H9 (cell line): ENCODE measurements at regions not wholly inside any gene's neighbourhood (a gene's known extent, or its start where the extent isn't known, plus 50 kb on each side); places are given as distances from the start of the nearest gene placed in this dataset.
A peak's percentile ranks its signal among the peaks of the same experiment; 100 is the strongest.

Experiments used
- DNase-seq: peaks from one replicate; pipeline ENCODE4 v3.0.0-alpha.2; 2017
- H2AFZ ChIP-seq: one replicate; pipeline ENCODE4 v1.6.1; 2013; ENCODE audit warnings: mild to moderate bottlenecking, low read length, control low read depth, moderate library complexity
- H2AK5ac ChIP-seq: 2 replicates; pipeline ENCODE4 v1.6.1; 2013; ENCODE audit warnings: low read length, control low read depth, mixed read lengths; ENCODE audit not compliant: insufficient read length
- H2BK120ac ChIP-seq: one replicate; pipeline ENCODE4 v1.6.1; 2013; ENCODE audit warnings: low read depth, mild to moderate bottlenecking, low read length, control low read depth, inconsistent platforms; ENCODE audit not compliant: poor library complexity, severe bottlenecking
- H2BK12ac ChIP-seq: 2 replicates; pipeline ENCODE4 v1.6.1; 2013; ENCODE audit warnings: low read length, control low read depth, mixed read lengths, low read depth; ENCODE audit not compliant: insufficient read length
- H2BK15ac ChIP-seq: 2 replicates; pipeline ENCODE4 v1.6.1; 2013; ENCODE audit warnings: low read depth, low read length, control low read depth
- H2BK20ac ChIP-seq: one replicate; pipeline ENCODE4 v1.6.1; 2013; ENCODE audit warnings: low read depth, mild to moderate bottlenecking, low read length, control low read depth, inconsistent platforms; ENCODE audit not compliant: poor library complexity, severe bottlenecking
- H2BK5ac ChIP-seq: 2 replicates; pipeline ENCODE4 v1.6.1; 2013; ENCODE audit warnings: low read length, control low read depth, mixed read lengths; ENCODE audit not compliant: insufficient read length
- H3K14ac ChIP-seq: 2 replicates; pipeline ENCODE4 v1.6.1; 2013; ENCODE audit warnings: low read length, control low read depth; ENCODE audit not compliant: insufficient read depth
- H3K18ac ChIP-seq: 2 replicates; pipeline ENCODE4 v1.6.1; 2013; ENCODE audit warnings: low read depth, mild to moderate bottlenecking, mixed read lengths, low read length, control low read depth; ENCODE audit not compliant: insufficient read length
- H3K23ac ChIP-seq: 2 replicates; pipeline ENCODE4 v1.6.1; 2013; ENCODE audit warnings: low read length, control low read depth, mixed read lengths, low read depth; ENCODE audit not compliant: insufficient read length
- H3K23me2 ChIP-seq: 2 replicates; pipeline ENCODE4 v1.6.1; 2013; ENCODE audit warnings: low read depth, mild to moderate bottlenecking, mixed read lengths, low read length, control low read depth; ENCODE audit not compliant: insufficient read length, poor library complexity, severe bottlenecking
- H3K27ac ChIP-seq: 2 replicates; pipeline ENCODE4 v1.5.1; 2013; ENCODE audit warnings: low read length, control low read depth, mixed read lengths, low read depth; ENCODE audit not compliant: insufficient read length
- H3K27me3 ChIP-seq: 2 replicates; pipeline ENCODE4 v1.6.1; 2013; ENCODE audit warnings: low read length, control low read depth, inconsistent platforms; ENCODE audit not compliant: insufficient read depth
- H3K4ac ChIP-seq: 2 replicates; pipeline ENCODE4 v1.6.1; 2013; ENCODE audit warnings: low read depth, mild to moderate bottlenecking, control low read depth, inconsistent platforms, low read length, moderate library complexity
- H3K4me1 ChIP-seq: 2 replicates; pipeline ENCODE4 v1.6.1; 2013; ENCODE audit warnings: low read length, control low read depth, inconsistent platforms; ENCODE audit not compliant: insufficient read depth
- H3K4me2 ChIP-seq: 2 replicates; pipeline ENCODE4 v1.6.1; 2013; ENCODE audit warnings: low read length, control low read depth, mixed read lengths; ENCODE audit not compliant: insufficient read length, insufficient read depth
- H3K56ac ChIP-seq: 2 replicates; pipeline ENCODE4 v1.6.1; 2013; ENCODE audit warnings: low read depth, mild to moderate bottlenecking, mixed read lengths, low read length, control low read depth; ENCODE audit not compliant: insufficient read length
- H3K79me1 ChIP-seq: 2 replicates; pipeline ENCODE4 v1.6.1; 2013; ENCODE audit warnings: low read depth, mild to moderate bottlenecking, moderate library complexity, low read length, control low read depth, inconsistent platforms; ENCODE audit not compliant: insufficient read depth, poor library complexity, severe bottlenecking
- H3K79me2 ChIP-seq: 2 replicates; pipeline ENCODE4 v1.6.1; 2013; ENCODE audit warnings: low read length, control low read depth, inconsistent platforms; ENCODE audit not compliant: insufficient read depth
- H3K9ac ChIP-seq: 2 replicates; pipeline ENCODE4 v1.6.1; 2013; ENCODE audit warnings: low read length, control low read depth, mixed read lengths; ENCODE audit not compliant: insufficient read length; ENCODE audit errors: extremely low read depth
- H3K9me3 ChIP-seq: one replicate; pipeline ENCODE4 v1.6.1; 2013; ENCODE audit warnings: low read depth, low read length, inconsistent platforms; ENCODE audit not compliant: control insufficient read depth
- H3T11ph ChIP-seq: one replicate; pipeline ENCODE4 v1.6.1; 2013; ENCODE audit warnings: mild to moderate bottlenecking, low read length, control low read depth, inconsistent platforms
- H4K20me1 ChIP-seq: one replicate; pipeline ENCODE4 v1.6.1; 2013; ENCODE audit not compliant: control insufficient read depth, insufficient read length, insufficient read depth
- H4K5ac ChIP-seq: 2 replicates; pipeline ENCODE4 v1.6.1; 2013; ENCODE audit warnings: low read depth, mild to moderate bottlenecking, mixed read lengths, low read length, control low read depth; ENCODE audit not compliant: insufficient read length
- H4K8ac ChIP-seq: replicated peaks from 2 replicates; pipeline ENCODE4 v1.6.1; 2013; ENCODE audit warnings: low read length, control low read depth, mixed read lengths, low read depth; ENCODE audit not compliant: insufficient read length
- H4K91ac ChIP-seq: 2 replicates; pipeline ENCODE4 v1.6.1; 2013; ENCODE audit warnings: low read depth, mild to moderate bottlenecking, moderate library complexity, mixed read lengths, low read length, control low read depth; ENCODE audit not compliant: insufficient read length
- H3K27ac Mint-ChIP-seq, 3 experiments: 2 replicates in 2 of 3; 3 replicates in 1 of 3; pipeline ENCODE4 v1.8.0; 2020 to 2021; ENCODE audit warnings: mixed read lengths in 3 of 3, mild to moderate bottlenecking in 1 of 3, moderate library complexity in 1 of 3
- H3K27me3 Mint-ChIP-seq: 2 replicates; pipeline ENCODE4 v1.8.0; 2021; ENCODE audit warnings: low read depth, mild to moderate bottlenecking, moderate library complexity, mixed read lengths
- H3K36me3 Mint-ChIP-seq, 3 experiments: 2 replicates in 2 of 3; 3 replicates in 1 of 3; pipeline ENCODE4 v1.8.0; 2020 to 2021; ENCODE audit warnings: low read depth in 3 of 3, mixed read lengths in 3 of 3; ENCODE audit not compliant: insufficient read depth in 1 of 3
- H3K4me1 Mint-ChIP-seq, 2 experiments: 2 replicates each; pipeline ENCODE4 v1.8.0; 2020; ENCODE audit warnings: mixed read lengths in 2 of 2
- H3K4me3 Mint-ChIP-seq, 2 experiments: 2 replicates in 1 of 2; 3 replicates in 1 of 2; pipeline ENCODE4 v1.8.0; 2020 to 2021; ENCODE audit warnings: mild to moderate bottlenecking in 2 of 2, mixed read lengths in 2 of 2, moderate library complexity in 1 of 2
- H3K9me3 Mint-ChIP-seq, 2 experiments: 2 replicates in 1 of 2; 3 replicates in 1 of 2; pipeline ENCODE4 v1.8.0; 2020; ENCODE audit warnings: mild to moderate bottlenecking in 2 of 2, mixed read lengths in 2 of 2, moderate library complexity in 1 of 2
- CTCF ChIP-seq: fragments of 200-600 bp; sonication (generic); conservative IDR thresholded peaks from 3 replicates; pipeline ENCODE4 v1.8.0; 2021; ENCODE audit warnings: antibody characterized with exemption, mild to moderate bottlenecking
- WGBS: extraction: QIAGEN DNeasy Blood & Tissue Kit; methylation state at CpG from one replicate; pipeline ENCODE4 v1.1.7; 2013; ENCODE audit warnings: missing lambda C conversion rate, low lambda C conversion rate, mixed read lengths; ENCODE audit not compliant: insufficient read length; ENCODE audit errors: extremely low coverage; 5-methylcytosine and 5-hydroxymethylcytosine counted together

GRCh38 chr2:221677688-221678087, 105.6 kb upstream of the EPHA4 start:
- Histone ChIP-seq H3K56ac (no peak overlapping the region), H2AFZ (no peak overlapping the region), H2BK20ac (no peak overlapping the region), H3T11ph (no peak overlapping the region), H4K20me1 (no peaks in the 10 kb centered on the region), H3K9ac (no peak overlapping the region), H3K4me1 (peaks cover 21% of the 10 kb centered on the region), H3K79me2 (no peaks in the 10 kb centered on the region), H2BK120ac (no peak overlapping the region), H2BK15ac (no peak overlapping the region), H3K14ac (no peak overlapping the region), H3K4ac (no peak overlapping the region), H2BK12ac (no peak overlapping the region), H3K27ac (no peak overlapping the region), H2AK5ac (no peak overlapping the region), H3K23me2 (no peaks in the 10 kb centered on the region), H3K4me2 (no peak overlapping the region), H4K8ac (no peak overlapping the region), H3K9me3 (no peaks in the 10 kb centered on the region), H3K23ac (no peak overlapping the region), H3K79me1 (no peaks in the 10 kb centered on the region), H4K5ac (no peak overlapping the region), H3K18ac (no peak overlapping the region), H4K91ac (no peak overlapping the region), H3K27me3 (no peaks in the 10 kb centered on the region), H2BK5ac (no peak overlapping the region)
- H3K9me3 Mint-ChIP-seq, result no peaks in the 10 kb centered on the region
- H3K36me3 Mint-ChIP-seq, result no peaks in the 10 kb centered on the region; a peak in 1 of 7 replicates
- peaks cover 51 to 56% of the 10 kb centered on the region in 2 experiments for H3K4me1 Mint-ChIP-seq
- H3K27ac Mint-ChIP-seq, result 0 out of 7 replicates have a peak overlapping the region, but pooled peaks of 1 of the 3 experiments have one; percentile 2
- H3K27me3 Mint-ChIP-seq, result no peaks in the 10 kb centered on the region
- no CpG with 5 or more reads among the region's 1 CpG for WGBS
- DNase-seq, result no peak
- TF ChIP-seq CTCF, result no peak
- H3K4me3 Mint-ChIP-seq, result 0 out of 5 replicates have a peak overlapping the region, but pooled peaks of 1 of the 2 experiments have one; percentile 6
